ENCODE measurements at regions not wholly inside any gene's neighbourhood (a gene's known extent, or its start where the extent isn't known, plus 50 kb on each side); places are given as distances from the start of the nearest gene placed in this dataset.

GRCh38 chr2:120988051-120988699, 252.5 kb downstream of the GLI2 start:
- TF ChIP-seq NFRKB (IDR thresholded peaks at IDR 0.05): no peak
- no peak for TF ChIP-seq ARNT (IDR thresholded peaks at IDR 0.05)
- no peak for TF ChIP-seq HDGF (IDR thresholded peaks at IDR 0.05; ENCODE audit: borderline replicate concordance)
- TF ChIP-seq ZNF384 (IDR thresholded peaks at IDR 0.05): no peak
- no peak for TF ChIP-seq PKNOX1 (IDR thresholded peaks at IDR 0.05)
- ChIA-PET CTCF (no interaction called here), POLR2A (no interaction called here)
- DNase-seq (ENCODE audit: extremely low spot score): no peak

GRCh38 chr2:120988700-120989511, 253.2 kb downstream of the GLI2 start:
- DNase-seq (ENCODE audit: extremely low spot score): no peak
- TF ChIP-seq LEF1 (IDR thresholded peaks at IDR 0.05; ENCODE audit: borderline replicate concordance): no peak
- no peak for TF ChIP-seq FOXA1 (IDR thresholded peaks at IDR 0.05)
- TF ChIP-seq TARDBP (IDR thresholded peaks at IDR 0.05): no peak
- TF ChIP-seq FOXK2 (IDR thresholded peaks at IDR 0.05): no peak
- no peak for TF ChIP-seq ARNT (IDR thresholded peaks at IDR 0.05)
- no peak for TF ChIP-seq L3MBTL2 (conservative IDR thresholded peaks at IDR 0.05)
- no peak for TF ChIP-seq PKNOX1 (IDR thresholded peaks at IDR 0.05)
- TF ChIP-seq ELF4 (IDR thresholded peaks at IDR 0.05): no peak
- TF ChIP-seq ZNF384 (IDR thresholded peaks at IDR 0.05): no peak
- POLR2A ChIA-PET: no interaction called here
- CTCF ChIA-PET: no interaction called here

- TF ChIP-seq BHLHE40 (IDR thresholded peaks at IDR 0.05; ENCODE audit: borderline replicate concordance): no peak
- TF ChIP-seq NFRKB (IDR thresholded peaks at IDR 0.05): no peak
- CTCF ChIA-PET: no interaction called here
- DNase-seq (ENCODE audit: extremely low spot score): no peak
- POLR2A ChIA-PET: no interaction called here
These were observed 254.1 kb downstream of the GLI2 start for GRCh38 chr2:120989512-120990441.

GRCh38 chr2:120990451-120990871, 254.8 kb downstream of the GLI2 start:
- ChIA-PET POLR2A (no interaction called here), CTCF (no interaction called here)
- TF ChIP-seq SUZ12 (IDR thresholded peaks at IDR 0.05) (no peak), HDGF (IDR thresholded peaks at IDR 0.05; ENCODE audit: borderline replicate concordance) (no peak), ARNT (IDR thresholded peaks at IDR 0.05) (no peak), TARDBP (IDR thresholded peaks at IDR 0.05) (no peak), SP1 (IDR thresholded peaks at IDR 0.05) (no peak), BHLHE40 (IDR thresholded peaks at IDR 0.05; ENCODE audit: borderline replicate concordance) (no peak), FOXK2 (IDR thresholded peaks at IDR 0.05) (no peak), FOXM1 (IDR thresholded peaks at IDR 0.05; ENCODE audit: borderline replicate concordance) (no peak), ZNF384 (IDR thresholded peaks at IDR 0.05) (no peak), FOXA1 (IDR thresholded peaks at IDR 0.05) (no peak), L3MBTL2 (conservative IDR thresholded peaks at IDR 0.05) (no peak), CTBP1 (IDR thresholded peaks at IDR 0.05; ENCODE audit: borderline replicate concordance) (no peak)
- no peak for DNase-seq (ENCODE audit: extremely low spot score)

GRCh38 chr2:120991441-120991840, 255.8 kb downstream of the GLI2 start:
- ChIA-PET POLR2A (no interaction called here), CTCF (no interaction called here)
- TF ChIP-seq TARDBP (IDR thresholded peaks at IDR 0.05) (no peak), FOXK2 (IDR thresholded peaks at IDR 0.05) (no peak), L3MBTL2 (conservative IDR thresholded peaks at IDR 0.05) (no peak), FOXM1 (IDR thresholded peaks at IDR 0.05; ENCODE audit: borderline replicate concordance) (no peak), PKNOX1 (IDR thresholded peaks at IDR 0.05) (no peak), HDGF (IDR thresholded peaks at IDR 0.05; ENCODE audit: borderline replicate concordance) (no peak), ZNF384 (IDR thresholded peaks at IDR 0.05) (no peak), CTBP1 (IDR thresholded peaks at IDR 0.05; ENCODE audit: borderline replicate concordance) (no peak), FOXA1 (IDR thresholded peaks at IDR 0.05) (no peak), SP1 (IDR thresholded peaks at IDR 0.05) (no peak), ELF4 (IDR thresholded peaks at IDR 0.05) (no peak), BHLHE40 (IDR thresholded peaks at IDR 0.05; ENCODE audit: borderline replicate concordance) (no peak)
- no peak for DNase-seq (ENCODE audit: extremely low spot score)
